Activated T-cell treated with anti-CD3 and anti-CD28 coated beads, Interleukin-2, amount 50 U/mL, for 72 hours (primary cell): ENCODE measurements at regions not wholly inside any gene's neighbourhood (a gene's known extent, or its start where the extent isn't known, plus 50 kb on each side); places are given as distances from the start of the nearest gene placed in this dataset.
"Not testable (repeated sequence)": the region's sequence is repeated elsewhere in the genome, so short reads cannot be mapped to it uniquely, and the experiment has no call there.

Source experiments
- ATAC-seq, 2 donors: fragments of 150-1000 bp; cut with Tn5 transposase; replicated peaks in 1 of 2; 2 replicates each; pipeline ENCODE4 v1.10.0; 2021; ENCODE audit warnings: moderate library complexity in 2 of 2, mild to moderate bottlenecking in 1 of 2
- DNase-seq, 2 donors: peaks; one replicate each; pipeline ENCODE4 v3.0.0; 2021 to 2022; ENCODE audit warnings: mixed read lengths in 1 of 2
- H3K27ac Mint-ChIP-seq: one replicate; pipeline ENCODE4 v1.8.0; 2022; ENCODE audit warnings: mild to moderate bottlenecking, moderate library complexity, mixed read lengths
- H3K27me3 Mint-ChIP-seq: one replicate; pipeline ENCODE4 v1.8.0; 2022; ENCODE audit warnings: low read depth, mixed read lengths
- H3K36me3 Mint-ChIP-seq, 2 donors: one replicate each; pipeline ENCODE4 v1.8.0; 2022; ENCODE audit warnings: mixed read lengths in 2 of 2, mild to moderate bottlenecking in 1 of 2; ENCODE audit not compliant: insufficient read depth in 2 of 2
- H3K4me1 Mint-ChIP-seq: one replicate; pipeline ENCODE4 v1.8.0; 2022; ENCODE audit warnings: low read depth, mixed read lengths
- H3K4me3 Mint-ChIP-seq, 2 donors: one replicate each; pipeline ENCODE4 v1.8.0; 2022; ENCODE audit warnings: mild to moderate bottlenecking in 2 of 2, mixed read lengths in 2 of 2, moderate library complexity in 2 of 2
- H3K9me3 Mint-ChIP-seq, 2 donors: one replicate each; pipeline ENCODE4 v1.8.0; 2022; ENCODE audit warnings: mixed read lengths in 2 of 2

DNA sequence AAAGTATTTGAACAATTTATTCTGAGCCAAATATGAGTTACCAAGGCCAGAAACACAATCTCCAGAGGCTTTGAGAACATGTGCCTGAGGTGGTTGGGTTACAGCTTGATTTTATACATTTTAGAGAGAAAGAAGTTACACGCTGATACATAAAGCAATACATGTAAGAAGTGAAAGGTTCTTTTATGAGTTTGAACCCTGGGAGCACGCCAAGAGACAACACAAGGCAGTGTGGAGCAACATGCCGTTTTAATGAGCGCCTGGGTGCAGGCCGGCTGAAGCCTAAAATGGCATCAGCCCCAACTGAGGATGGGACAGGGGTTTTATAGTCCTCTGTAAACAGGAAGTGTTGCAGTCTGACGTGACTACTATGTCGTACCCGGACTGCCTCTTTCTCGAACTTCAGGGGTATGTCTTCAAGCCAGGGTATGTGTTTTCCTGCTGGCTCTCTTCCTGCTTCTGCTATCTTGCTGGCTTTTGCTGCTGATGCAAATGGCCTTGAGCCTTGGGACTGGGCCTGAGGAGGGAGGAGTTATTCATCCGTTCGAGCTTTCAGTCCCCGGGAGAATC lies 193.7 kb downstream of the CYLC2 start:
- DNase-seq (no peak), ATAC-seq (no peak)
- no peaks in the 10 kb centered on the region for H3K27me3 Mint-ChIP-seq
- H3K27ac Mint-ChIP-seq: no peak overlapping the region
- no peaks in the 10 kb centered on the region for H3K36me3 Mint-ChIP-seq
- H3K4me3 Mint-ChIP-seq: no peak overlapping the region
- no peaks in the 10 kb centered on the region for H3K4me1 Mint-ChIP-seq
- H3K9me3 Mint-ChIP-seq: peaks cover 3 to 8% of the 10 kb centered on the region in 2 donors

GRCh38 chr9:103193992-103194391 lies 198.9 kb downstream of the CYLC2 start:
- no peak overlapping the region for H3K4me3 Mint-ChIP-seq

GRCh38 chr9:103203172-103203571 lies 208.0 kb downstream of the CYLC2 start:
- Mint-ChIP-seq H3K36me3 (no peaks in the 10 kb centered on the region), H3K9me3 (no peaks in the 10 kb centered on the region)
- ATAC-seq: no peak

More at GRCh38 chr9:103193992-103194391, 198.9 kb downstream of the CYLC2 start:
- H3K27me3 Mint-ChIP-seq: no peaks in the 10 kb centered on the region
- no peaks in the 10 kb centered on the region for H3K4me1 Mint-ChIP-seq
- no peak for ATAC-seq
- H3K27ac Mint-ChIP-seq: no peak overlapping the region
- H3K9me3 Mint-ChIP-seq: peaks cover 3% of the 10 kb centered on the region in 2 donors
- no peaks in the 10 kb centered on the region for H3K36me3 Mint-ChIP-seq
- no peak for DNase-seq

DNA sequence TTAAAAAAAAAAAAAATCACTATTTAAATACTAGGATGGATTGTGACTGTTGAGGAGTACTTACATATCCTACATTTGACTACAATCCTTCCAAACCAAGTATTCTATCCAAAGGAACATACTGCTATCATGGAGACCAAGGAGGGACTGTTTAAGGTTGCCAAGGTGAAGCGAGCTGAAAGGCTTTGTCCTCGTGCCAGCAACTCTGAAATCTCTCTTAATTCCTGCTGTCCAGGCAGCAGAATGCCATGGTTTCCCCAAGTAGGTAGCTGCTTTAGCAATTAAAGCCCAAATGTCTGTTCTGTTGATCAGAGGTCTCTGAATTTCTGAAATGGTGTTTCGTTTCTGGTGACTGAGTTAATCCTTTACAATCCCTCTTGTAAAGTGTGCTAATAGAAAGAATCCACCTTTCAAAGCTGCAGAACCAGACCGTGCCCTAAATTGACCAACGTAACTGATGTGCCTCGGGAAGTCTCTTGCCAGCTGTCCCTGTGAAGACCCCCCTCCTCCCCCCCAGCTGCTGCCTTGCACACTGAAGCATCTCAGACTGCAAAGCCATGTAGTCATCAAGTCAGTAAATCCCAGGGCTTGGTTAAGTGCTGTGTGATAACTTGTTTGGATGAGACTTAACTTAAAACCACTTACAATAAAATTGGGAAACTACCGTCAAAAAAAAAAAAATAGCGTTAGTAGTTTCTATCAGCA lies 210.9 kb downstream of the CYLC2 start:
- H3K4me1 Mint-ChIP-seq, H3K27ac Mint-ChIP-seq, H3K27me3 Mint-ChIP-seq, H3K36me3 Mint-ChIP-seq, H3K4me3 Mint-ChIP-seq, DNase-seq, ATAC-seq: not testable (repeated sequence)
- peaks cover 8 to 11% of the 10 kb centered on the region in 2 donors for H3K9me3 Mint-ChIP-seq

More at GRCh38 chr9:103203172-103203571, 208.0 kb downstream of the CYLC2 start:
- Mint-ChIP-seq H3K4me1 (no peaks in the 10 kb centered on the region), H3K4me3 (no peak overlapping the region), H3K27ac (no peak overlapping the region), H3K27me3 (no peaks in the 10 kb centered on the region)
- no peak for DNase-seq

- peaks cover 0 to 3% of the 10 kb centered on the region in 2 donors for H3K36me3 Mint-ChIP-seq
- H3K4me1 Mint-ChIP-seq: no peaks in the 10 kb centered on the region
- DNase-seq (no peak), ATAC-seq (no peak)
- no peak overlapping the region for H3K4me3 Mint-ChIP-seq
- peaks cover 11 to 13% of the 10 kb centered on the region in 2 donors for H3K9me3 Mint-ChIP-seq
- H3K27ac Mint-ChIP-seq: no peak overlapping the region
- H3K27me3 Mint-ChIP-seq: no peaks in the 10 kb centered on the region
Measured at GRCh38 chr9:103210607-103211006, 215.5 kb downstream of the CYLC2 start.

DNA sequence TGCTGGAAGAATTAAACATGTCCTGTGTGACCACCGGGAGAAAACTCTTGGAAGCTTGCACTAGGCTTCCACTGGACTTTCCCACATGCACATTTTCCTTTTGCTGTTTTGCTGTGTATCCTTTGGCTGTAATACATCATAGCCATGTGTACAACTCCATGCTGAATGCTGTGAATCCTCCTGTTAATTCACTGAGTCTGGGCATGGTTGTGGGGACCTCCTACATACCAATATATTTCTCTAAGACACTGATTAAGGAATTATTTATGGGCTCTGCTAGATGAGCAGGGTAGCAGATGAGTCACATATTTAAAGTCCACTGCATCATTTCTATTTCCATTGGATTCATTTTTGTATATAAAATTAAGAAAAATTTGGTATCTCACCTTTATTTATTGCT lies 220.1 kb downstream of the CYLC2 start:
- peaks cover 10 to 11% of the 10 kb centered on the region in 2 donors for H3K9me3 Mint-ChIP-seq
- no peaks in the 10 kb centered on the region for H3K27me3 Mint-ChIP-seq
- H3K4me3 Mint-ChIP-seq: no peak overlapping the region
- H3K36me3 Mint-ChIP-seq: peaks cover 0 to 3% of the 10 kb centered on the region in 2 donors
- no peak overlapping the region for H3K27ac Mint-ChIP-seq
- no peaks in the 10 kb centered on the region for H3K4me1 Mint-ChIP-seq
- ATAC-seq (no peak), DNase-seq (no peak)

- Mint-ChIP-seq H3K27me3 (no peaks in the 10 kb centered on the region), H3K36me3 (no peaks in the 10 kb centered on the region), H3K27ac (no peak overlapping the region), H3K4me3 (no peak overlapping the region), H3K9me3 (peaks cover 2 to 4% of the 10 kb centered on the region in 2 donors), H3K4me1 (no peaks in the 10 kb centered on the region)
- no peak for DNase-seq
- no peak for ATAC-seq
Measured at GRCh38 chr9:103225702-103226646, 230.8 kb downstream of the CYLC2 start.

DNA sequence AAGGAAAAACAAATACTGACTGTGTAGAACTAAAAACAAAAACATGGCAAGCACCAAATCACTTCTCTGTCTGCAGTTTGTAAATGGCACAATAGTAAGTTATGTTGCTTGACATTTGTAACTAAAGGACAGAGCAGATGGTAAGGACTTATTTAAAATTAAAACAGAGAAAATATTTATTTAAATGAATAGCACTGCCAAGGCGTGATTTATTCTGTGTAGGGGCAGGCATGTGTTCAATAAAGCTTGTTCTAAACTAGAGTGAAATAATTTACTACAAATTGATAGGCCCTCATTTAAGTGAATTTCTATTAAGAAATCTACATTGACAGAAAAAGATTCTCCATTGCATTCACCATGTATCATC lies 231.5 kb downstream of the CYLC2 start:
- no peak for ATAC-seq

GRCh38 chr9:103237571-103238109 lies 242.5 kb downstream of the CYLC2 start:
- H3K4me3 Mint-ChIP-seq, H3K27ac Mint-ChIP-seq, ATAC-seq, H3K36me3 Mint-ChIP-seq, H3K27me3 Mint-ChIP-seq, DNase-seq, H3K4me1 Mint-ChIP-seq: not testable (repeated sequence)
- H3K9me3 Mint-ChIP-seq: peaks cover 11 to 14% of the 10 kb centered on the region in 2 donors

More for the DNA sequence above, 231.5 kb downstream of the CYLC2 start:
- H3K27me3 Mint-ChIP-seq: no peaks in the 10 kb centered on the region
- DNase-seq: no peak
- H3K36me3 Mint-ChIP-seq: no peaks in the 10 kb centered on the region
- H3K4me1 Mint-ChIP-seq: no peaks in the 10 kb centered on the region
- H3K27ac Mint-ChIP-seq: no peak overlapping the region
- H3K9me3 Mint-ChIP-seq: peaks cover 2 to 4% of the 10 kb centered on the region in 2 donors
- H3K4me3 Mint-ChIP-seq: no peak overlapping the region

DNA sequence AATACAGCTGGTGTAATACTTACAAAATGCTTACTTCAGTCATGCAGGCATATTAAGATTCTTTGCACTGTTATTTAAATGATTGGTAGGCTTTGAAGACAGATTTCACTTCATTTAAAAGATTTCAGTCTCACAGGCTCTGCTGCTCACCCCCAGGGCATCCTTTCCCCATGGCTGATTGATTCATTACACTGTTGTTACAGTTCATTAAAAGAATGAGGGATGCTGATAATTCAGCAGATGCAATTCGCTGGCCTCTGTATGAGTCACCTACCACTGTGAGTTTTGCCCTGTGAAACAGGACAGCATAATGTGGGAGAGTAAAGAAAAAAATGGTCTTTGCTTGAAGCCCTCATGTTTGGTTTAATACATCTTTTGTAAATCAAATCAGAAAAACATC lies 246.9 kb downstream of the CYLC2 start:
- no peak overlapping the region for H3K27ac Mint-ChIP-seq
- DNase-seq (no peak), ATAC-seq (no peak)
- H3K4me1 Mint-ChIP-seq: no peaks in the 10 kb centered on the region
- no peaks in the 10 kb centered on the region for H3K27me3 Mint-ChIP-seq
- no peak overlapping the region for H3K4me3 Mint-ChIP-seq
- H3K9me3 Mint-ChIP-seq: peaks cover 1 to 8% of the 10 kb centered on the region in 2 donors
- H3K36me3 Mint-ChIP-seq: no peaks in the 10 kb centered on the region

DNA sequence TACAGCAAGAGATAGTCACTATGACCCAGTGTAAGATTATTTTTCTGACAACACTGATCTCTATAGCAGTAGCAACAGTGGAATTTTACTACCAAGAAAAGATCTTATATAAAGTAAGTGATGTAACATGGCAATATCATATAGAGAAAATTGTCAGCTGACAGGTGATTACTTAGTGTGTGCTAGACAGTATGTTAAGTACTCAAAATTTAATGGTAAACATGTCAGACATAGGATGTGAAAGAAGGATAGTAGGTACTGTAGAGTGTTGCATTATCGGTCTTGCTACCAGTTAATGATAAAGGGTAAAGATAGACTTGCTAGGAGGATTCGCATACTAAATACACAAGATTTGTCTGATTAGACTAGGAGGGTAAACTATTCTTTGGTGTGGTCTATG lies 247.4 kb downstream of the CYLC2 start:
- no peak overlapping the region for H3K4me3 Mint-ChIP-seq

DNA sequence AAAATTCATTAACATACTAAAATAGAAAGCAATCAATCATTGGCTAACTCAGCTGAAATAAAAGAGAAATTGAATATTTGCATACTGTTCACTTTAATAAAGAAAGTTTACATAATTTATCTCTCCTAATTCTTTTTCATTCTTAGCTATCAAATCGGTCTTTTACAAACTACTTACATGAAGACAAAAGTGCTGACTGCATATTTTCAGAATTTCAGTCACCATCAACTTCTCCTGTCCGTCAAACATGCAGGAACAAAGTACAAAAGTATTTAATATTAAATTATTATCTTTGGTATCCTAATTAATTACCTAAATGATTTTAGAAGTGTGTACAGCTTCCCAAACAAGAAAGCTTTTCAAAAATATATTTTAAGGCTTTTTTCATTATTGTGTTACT lies 248.4 kb downstream of the CYLC2 start:
- Mint-ChIP-seq H3K36me3 (no peaks in the 10 kb centered on the region), H3K9me3 (peaks cover 1 to 10% of the 10 kb centered on the region in 2 donors), H3K27ac (no peak overlapping the region), H3K4me3 (no peak overlapping the region), H3K4me1 (no peaks in the 10 kb centered on the region), H3K27me3 (no peaks in the 10 kb centered on the region)
- ATAC-seq (no peak), DNase-seq (no peak)

More for the DNA sequence above, 247.4 kb downstream of the CYLC2 start:
- Mint-ChIP-seq H3K27ac (no peak overlapping the region), H3K9me3 (peaks cover 1 to 9% of the 10 kb centered on the region in 2 donors), H3K27me3 (no peaks in the 10 kb centered on the region), H3K36me3 (no peaks in the 10 kb centered on the region), H3K4me1 (no peaks in the 10 kb centered on the region)
- DNase-seq (no peak), ATAC-seq (no peak)

DNA sequence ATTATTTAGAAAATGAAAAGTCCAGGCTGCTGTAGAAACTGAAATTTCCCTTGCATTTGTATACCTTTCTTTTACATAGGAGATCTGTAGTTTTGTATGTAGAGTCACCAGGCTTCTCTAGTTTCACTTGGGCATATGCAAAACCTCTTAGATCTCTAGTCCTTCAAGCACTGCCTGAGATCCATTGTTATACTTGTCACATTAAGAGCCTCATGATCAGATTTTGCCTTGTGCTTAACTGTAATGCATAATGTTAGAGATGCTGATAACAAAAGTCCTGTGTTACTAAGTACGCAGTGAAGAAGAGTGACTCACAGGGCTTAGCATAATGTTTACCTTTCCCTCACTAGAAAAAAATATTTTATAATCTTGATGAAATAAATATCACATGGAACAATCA lies 250.2 kb downstream of the CYLC2 start:
- Mint-ChIP-seq H3K27ac (no peak overlapping the region), H3K9me3 (peaks cover 1 to 14% of the 10 kb centered on the region in 2 donors), H3K4me1 (no peaks in the 10 kb centered on the region), H3K36me3 (no peaks in the 10 kb centered on the region), H3K4me3 (no peak overlapping the region), H3K27me3 (no peaks in the 10 kb centered on the region)
- DNase-seq (no peak), ATAC-seq (no peak)
